CD14-positive monocyte (primary cell): ENCODE measurements at regions not wholly inside any gene's neighbourhood (a gene's known extent, or its start where the extent isn't known, plus 50 kb on each side); places are given as distances from the start of the nearest gene placed in this dataset.

Experiments used
- DNase-seq, 3 donors: peaks; one replicate each; pipeline ENCODE4 v3.0.0-alpha.2; 2011 to 2022
- H2AFZ ChIP-seq: 2 replicates; pipeline ENCODE4 v1.6.0; 2012; ENCODE audit warnings: mild to moderate bottlenecking, low read depth, low read length, inconsistent platforms; ENCODE audit not compliant: insufficient read depth, poor library complexity, severe bottlenecking
- H3K27ac ChIP-seq, 2 donors: 1 replicate in 1 of 2; 2 replicates in 1 of 2; pipeline ENCODE4 v1.5.1; 2012 to 2013; ENCODE audit warnings: low read length in 2 of 2, control low read depth in 1 of 2, inconsistent platforms in 1 of 2, low read depth in 1 of 2, mild to moderate bottlenecking in 1 of 2
- H3K27me3 ChIP-seq, 2 donors: one replicate each; pipeline versions ENCODE4 v1.6.0 to v1.6.1; 2011 to 2013; ENCODE audit warnings: low read length in 2 of 2; ENCODE audit not compliant: control insufficient read depth in 2 of 2, insufficient read depth in 2 of 2
- H3K36me3 ChIP-seq, 2 donors: replicated peaks in 1 of 2; 1 replicate in 1 of 2; 2 replicates in 1 of 2; pipeline versions ENCODE4 v1.5.1 to v1.6.1; 2012 to 2013; ENCODE audit warnings: low read length in 2 of 2, control low read depth in 1 of 2, inconsistent platforms in 1 of 2, mild to moderate bottlenecking in 1 of 2; ENCODE audit not compliant: insufficient read depth in 2 of 2, control insufficient read depth in 1 of 2
- H3K4me1 ChIP-seq, 2 donors: 1 replicate in 1 of 2; 2 replicates in 1 of 2; pipeline versions ENCODE4 v1.5.1 to v1.6.1; 2012 to 2013; ENCODE audit warnings: low read length in 2 of 2, control low read depth in 1 of 2, inconsistent platforms in 1 of 2, mild to moderate bottlenecking in 1 of 2, moderate library complexity in 1 of 2; ENCODE audit not compliant: insufficient read depth in 2 of 2, control insufficient read depth in 1 of 2
- H3K4me2 ChIP-seq: replicated peaks from 2 replicates; pipeline ENCODE3; 2012; ENCODE audit warnings: low read length, moderate library complexity, mild to moderate bottlenecking; ENCODE audit not compliant: poor library complexity, severe bottlenecking; ENCODE audit errors: extremely low read depth
- H3K4me3 ChIP-seq, 3 experiments: fragments of 200-600 bp in 1 of 3; sonication (generic) in 1 of 3; replicated peaks in 1 of 3; 1 replicate in 2 of 3; 2 replicates in 1 of 3; pipeline ENCODE4 v1.5.1; 2011 to 2013; ENCODE audit warnings: low read length in 3 of 3, mild to moderate bottlenecking in 3 of 3, control low read depth in 2 of 3, low read depth in 2 of 3, inconsistent platforms in 1 of 3, moderate library complexity in 1 of 3
- H3K79me2 ChIP-seq: 2 replicates; pipeline ENCODE4 v1.6.0; 2012; ENCODE audit warnings: mild to moderate bottlenecking, control low read depth, inconsistent platforms, low read length, moderate library complexity; ENCODE audit not compliant: insufficient read depth
- H3K9ac ChIP-seq: 2 replicates; pipeline ENCODE4 v1.6.0; 2017; ENCODE audit warnings: low read length, mild to moderate bottlenecking; ENCODE audit not compliant: insufficient read depth, poor library complexity, severe bottlenecking
- H3K9me3 ChIP-seq, 2 donors: replicated peaks in 1 of 2; 1 replicate in 1 of 2; 2 replicates in 1 of 2; pipeline versions ENCODE4 v1.5.1 to v1.6.1; 2012 to 2013; ENCODE audit warnings: low read length in 2 of 2, control low read depth in 1 of 2; ENCODE audit not compliant: control insufficient read depth in 1 of 2, insufficient read depth in 1 of 2
- H4K20me1 ChIP-seq: 2 replicates; pipeline ENCODE4 v1.6.0; 2012; ENCODE audit warnings: mild to moderate bottlenecking, low read length, control low read depth, moderate library complexity; ENCODE audit not compliant: insufficient read depth
- H3K27ac Mint-ChIP-seq, 7 donors: one replicate each; pipeline ENCODE4 v1.8.0; 2020; ENCODE audit warnings: mild to moderate bottlenecking in 7 of 7, mixed read lengths in 7 of 7, moderate library complexity in 6 of 7, inconsistent platforms in 2 of 7
- H3K27me3 Mint-ChIP-seq, 3 donors: one replicate each; pipeline ENCODE4 v1.8.0; 2021 to 2022; ENCODE audit warnings: low read depth in 3 of 3, mild to moderate bottlenecking in 3 of 3, mixed read lengths in 3 of 3, moderate library complexity in 3 of 3, inconsistent platforms in 1 of 3
- H3K36me3 Mint-ChIP-seq, 2 donors: one replicate each; pipeline ENCODE4 v1.8.0; 2020; ENCODE audit warnings: mixed read lengths in 2 of 2, inconsistent platforms in 1 of 2, mild to moderate bottlenecking in 1 of 2
- H3K4me1 Mint-ChIP-seq: one replicate; pipeline ENCODE4 v1.8.0; 2020; ENCODE audit warnings: mild to moderate bottlenecking, mixed read lengths
- H3K4me3 Mint-ChIP-seq, 2 donors: one replicate each; pipeline ENCODE4 v1.8.0; 2020; ENCODE audit warnings: mild to moderate bottlenecking in 2 of 2, mixed read lengths in 2 of 2, moderate library complexity in 1 of 2
- H3K9me3 Mint-ChIP-seq, 7 donors: one replicate each; pipeline ENCODE4 v1.8.0; 2020 to 2022; ENCODE audit warnings: mixed read lengths in 7 of 7, mild to moderate bottlenecking in 6 of 7, moderate library complexity in 6 of 7, inconsistent platforms in 2 of 7
- WGBS: methylation state at CpG from one replicate; pipeline ENCODE4 v1.1.5; 2013; ENCODE audit warnings: missing lambda C conversion rate; ENCODE audit not compliant: insufficient coverage; 5-methylcytosine and 5-hydroxymethylcytosine counted together
- intact Hi-C, 2 donors: fragments of 100-400 bp; cut with micrococcal nuclease; formaldehyde crosslinking; loops; one replicate each; pipeline versions ENCODE4 v1.15.0 to v1.15.1; 2023
- TF ChIP-seq, protein P1 (sequence below): fragments of 200-600 bp; IDR thresholded peaks from one replicate; pipeline ENCODE4 v1.8.0; 2022; ENCODE audit warnings: antibody characterized with exemption, mild to moderate bottlenecking

DNA sequence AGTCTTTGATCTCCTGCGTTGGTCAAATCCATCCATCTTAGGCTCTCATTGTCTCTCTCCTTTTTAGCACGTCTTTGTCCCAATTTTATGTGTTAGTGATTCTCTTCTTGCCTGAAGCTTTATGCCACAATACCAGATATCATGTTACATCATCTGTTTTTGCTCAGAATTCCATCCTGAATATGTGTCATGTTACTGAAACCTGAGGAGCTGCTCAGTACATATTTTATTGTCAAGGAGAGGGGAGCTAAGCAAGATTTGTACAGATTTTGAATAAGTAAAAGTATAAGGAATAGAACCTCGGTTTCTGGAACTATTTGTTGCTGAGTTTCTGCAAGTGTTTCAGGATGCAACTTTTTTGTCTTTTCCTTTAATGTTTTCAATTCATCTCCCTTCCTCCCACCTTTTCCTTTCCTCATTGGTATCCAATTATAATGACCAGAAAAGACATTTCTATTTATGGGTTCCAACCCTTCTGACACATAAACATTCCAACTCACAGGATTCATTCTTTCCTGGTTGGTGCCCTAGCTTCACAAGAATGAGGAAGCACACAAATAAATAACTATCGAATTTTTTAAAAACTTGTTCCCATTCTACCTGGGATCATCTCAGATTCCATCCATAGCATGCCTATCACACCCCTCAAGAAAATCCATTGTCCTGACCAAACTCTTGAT lies 291.8 kb downstream of the CRPPA start:
- Histone ChIP-seq H3K79me2 (no peaks in the 10 kb centered on the region), H3K36me3 (no peaks in the 10 kb centered on the region), H3K9me3 (peaks cover 0 to 6% of the 10 kb centered on the region in 2 donors), H4K20me1 (no peaks in the 10 kb centered on the region), H3K4me1 (no peaks in the 10 kb centered on the region), H3K27ac (no peak overlapping the region), H3K4me2 (no peak overlapping the region), H2AFZ (no peak overlapping the region), H3K27me3 (no peaks in the 10 kb centered on the region), H3K4me3 (no peak overlapping the region), H3K9ac (no peak overlapping the region)
- DNase-seq, result no peak
- no peaks in the 10 kb centered on the region for H3K27me3 Mint-ChIP-seq
- intact Hi-C loops, result no loop called here
- TF ChIP-seq, protein P1, sequence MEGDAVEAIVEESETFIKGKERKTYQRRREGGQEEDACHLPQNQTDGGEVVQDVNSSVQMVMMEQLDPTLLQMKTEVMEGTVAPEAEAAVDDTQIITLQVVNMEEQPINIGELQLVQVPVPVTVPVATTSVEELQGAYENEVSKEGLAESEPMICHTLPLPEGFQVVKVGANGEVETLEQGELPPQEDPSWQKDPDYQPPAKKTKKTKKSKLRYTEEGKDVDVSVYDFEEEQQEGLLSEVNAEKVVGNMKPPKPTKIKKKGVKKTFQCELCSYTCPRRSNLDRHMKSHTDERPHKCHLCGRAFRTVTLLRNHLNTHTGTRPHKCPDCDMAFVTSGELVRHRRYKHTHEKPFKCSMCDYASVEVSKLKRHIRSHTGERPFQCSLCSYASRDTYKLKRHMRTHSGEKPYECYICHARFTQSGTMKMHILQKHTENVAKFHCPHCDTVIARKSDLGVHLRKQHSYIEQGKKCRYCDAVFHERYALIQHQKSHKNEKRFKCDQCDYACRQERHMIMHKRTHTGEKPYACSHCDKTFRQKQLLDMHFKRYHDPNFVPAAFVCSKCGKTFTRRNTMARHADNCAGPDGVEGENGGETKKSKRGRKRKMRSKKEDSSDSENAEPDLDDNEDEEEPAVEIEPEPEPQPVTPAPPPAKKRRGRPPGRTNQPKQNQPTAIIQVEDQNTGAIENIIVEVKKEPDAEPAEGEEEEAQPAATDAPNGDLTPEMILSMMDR, result no peak
- no peak overlapping the region for H3K4me3 Mint-ChIP-seq
- H3K27ac Mint-ChIP-seq, result no peak overlapping the region
- WGBS, result no CpG with 5 or more reads among the region's 4 CpGs
- H3K36me3 Mint-ChIP-seq, result no peaks in the 10 kb centered on the region
- H3K4me1 Mint-ChIP-seq, result no peaks in the 10 kb centered on the region
- H3K9me3 Mint-ChIP-seq, result peaks cover 2 to 14% (median 4%) of the 10 kb centered on the region in 7 donors

DNA sequence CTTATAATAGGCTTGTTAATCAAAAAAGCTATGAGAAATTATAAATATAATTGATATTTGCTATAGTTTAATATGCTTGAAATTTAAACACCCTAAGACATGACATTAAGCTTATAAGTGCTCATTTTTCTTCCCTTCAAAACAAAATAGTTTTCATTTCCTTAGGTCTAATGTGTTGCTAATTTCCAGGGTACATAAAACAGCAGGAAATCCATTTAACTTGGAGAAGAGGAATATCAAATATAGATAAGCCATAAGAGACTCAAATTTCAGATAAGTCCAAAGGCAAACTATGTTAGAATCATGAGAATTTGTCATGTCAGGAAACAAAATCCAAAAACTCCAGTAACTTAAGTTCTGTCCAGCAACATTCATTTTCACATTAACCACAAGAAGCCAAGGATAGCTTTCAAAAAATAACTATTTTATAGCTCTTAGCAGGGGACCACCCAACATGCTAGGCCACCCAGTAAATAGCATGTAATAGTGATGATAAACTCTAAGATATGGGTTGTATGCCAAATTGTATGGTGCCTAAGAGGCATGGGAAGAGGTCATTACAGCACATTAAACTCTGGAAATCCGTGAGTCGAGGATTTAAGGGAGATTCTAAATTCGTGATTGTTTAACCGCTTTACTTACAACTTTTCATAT lies 298.1 kb downstream of the CRPPA start:
- Histone ChIP-seq H3K27ac (no peak overlapping the region), H3K79me2 (no peaks in the 10 kb centered on the region), H3K4me3 (no peak overlapping the region), H3K36me3 (no peaks in the 10 kb centered on the region), H3K9me3 (peaks cover 0 to 3% of the 10 kb centered on the region in 2 donors), H2AFZ (no peak overlapping the region), H3K27me3 (no peaks in the 10 kb centered on the region), H3K4me2 (no peak overlapping the region), H3K9ac (no peak overlapping the region), H4K20me1 (no peaks in the 10 kb centered on the region), H3K4me1 (no peaks in the 10 kb centered on the region)
- no peak for DNase-seq
- Mint-ChIP-seq H3K36me3 (no peaks in the 10 kb centered on the region), H3K4me3 (no peak overlapping the region), H3K9me3 (peaks cover 0 to 6% (median 0%) of the 10 kb centered on the region in 7 donors), H3K27me3 (no peaks in the 10 kb centered on the region), H3K27ac (no peak overlapping the region), H3K4me1 (no peaks in the 10 kb centered on the region)
- no CpG with 5 or more reads among the region's 4 CpGs for WGBS
- intact Hi-C loops, result no loop called here
- TF ChIP-seq, protein P1, result no peak
